Lower lobe of right lung (tissue), 2 donors: ENCODE measurements at regions not wholly inside any gene's neighbourhood (a gene's known extent, or its start where the extent isn't known, plus 50 kb on each side); places are given as distances from the start of the nearest gene placed in this dataset.

Experiments
- ATAC-seq, 2 donors: fragments of 200-7000 bp; cut with Tn5 transposase; one replicate each; pipeline ENCODE4 v1.9.1; 2020 to 2022; ENCODE audit warnings: mild to moderate bottlenecking in 2 of 2, moderate library complexity in 2 of 2
- DNase-seq: peaks from one replicate; pipeline ENCODE4 v3.0.0-alpha.2; 2020
- H3K27ac ChIP-seq: fragments of 200-600 bp; one replicate; pipeline ENCODE4 v1.8.0; 2022
- H3K27me3 ChIP-seq: fragments of 200-600 bp; one replicate; pipeline ENCODE4 v1.8.0; 2022; ENCODE audit warnings: low read depth
- H3K36me3 ChIP-seq: fragments of 200-600 bp; one replicate; pipeline ENCODE4 v1.8.0; 2022; ENCODE audit warnings: mild to moderate bottlenecking
- H3K4me1 ChIP-seq: fragments of 200-600 bp; one replicate; pipeline ENCODE4 v1.8.0; 2022
- H3K4me3 ChIP-seq: fragments of 200-600 bp; one replicate; pipeline ENCODE4 v1.8.0; 2022; ENCODE audit warnings: mild to moderate bottlenecking
- H3K9me3 ChIP-seq: fragments of 200-600 bp; one replicate; pipeline ENCODE4 v1.8.0; 2022
- intact Hi-C: fragments of 100-400 bp; cut with DNase I; formaldehyde crosslinking; loops from one replicate; pipeline ENCODE4 v1.11.0; 2022
- TF ChIP-seq, protein P1 (sequence below): fragments of 200-600 bp; IDR thresholded peaks from one replicate; pipeline ENCODE4 v1.8.0; 2022; ENCODE audit warnings: antibody characterized with exemption, mild to moderate bottlenecking
- donor health status: DM: no; HTN: yes; CAD: no; lungs with severe emphysema.

GRCh38 chr2:64787698-64788097, 134.0 kb upstream of the SERTAD2 start:
- Histone ChIP-seq H3K4me3 (no peak overlapping the region), H3K27me3 (no peaks in the 10 kb centered on the region), H3K36me3 (no peaks in the 10 kb centered on the region), H3K4me1 (no peaks in the 10 kb centered on the region), H3K27ac (no peak overlapping the region), H3K9me3 (no peaks in the 10 kb centered on the region)
- TF ChIP-seq, protein P1, sequence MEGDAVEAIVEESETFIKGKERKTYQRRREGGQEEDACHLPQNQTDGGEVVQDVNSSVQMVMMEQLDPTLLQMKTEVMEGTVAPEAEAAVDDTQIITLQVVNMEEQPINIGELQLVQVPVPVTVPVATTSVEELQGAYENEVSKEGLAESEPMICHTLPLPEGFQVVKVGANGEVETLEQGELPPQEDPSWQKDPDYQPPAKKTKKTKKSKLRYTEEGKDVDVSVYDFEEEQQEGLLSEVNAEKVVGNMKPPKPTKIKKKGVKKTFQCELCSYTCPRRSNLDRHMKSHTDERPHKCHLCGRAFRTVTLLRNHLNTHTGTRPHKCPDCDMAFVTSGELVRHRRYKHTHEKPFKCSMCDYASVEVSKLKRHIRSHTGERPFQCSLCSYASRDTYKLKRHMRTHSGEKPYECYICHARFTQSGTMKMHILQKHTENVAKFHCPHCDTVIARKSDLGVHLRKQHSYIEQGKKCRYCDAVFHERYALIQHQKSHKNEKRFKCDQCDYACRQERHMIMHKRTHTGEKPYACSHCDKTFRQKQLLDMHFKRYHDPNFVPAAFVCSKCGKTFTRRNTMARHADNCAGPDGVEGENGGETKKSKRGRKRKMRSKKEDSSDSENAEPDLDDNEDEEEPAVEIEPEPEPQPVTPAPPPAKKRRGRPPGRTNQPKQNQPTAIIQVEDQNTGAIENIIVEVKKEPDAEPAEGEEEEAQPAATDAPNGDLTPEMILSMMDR = no peak
- intact Hi-C loops = no loop called here
- DNase-seq = no peak
- peak in 1 of 2 donors; percentile 55 for ATAC-seq

GRCh38 chr2:64789466-64790320, 136.0 kb upstream of the SERTAD2 start:
- no peak overlapping the region for H3K27ac ChIP-seq
- no peak overlapping the region for H3K4me3 ChIP-seq
- no peaks in the 10 kb centered on the region for H3K27me3 ChIP-seq
- intact Hi-C loops = no loop called here
- peaks cover 15% of the 10 kb centered on the region for H3K4me1 ChIP-seq
- DNase-seq (no peak), ATAC-seq (no peak)
- H3K36me3 ChIP-seq = no peaks in the 10 kb centered on the region
- H3K9me3 ChIP-seq = no peaks in the 10 kb centered on the region
- TF ChIP-seq, protein P1 = no peak

- DNase-seq (no peak), ATAC-seq (no peak)
- H3K36me3 ChIP-seq = no peaks in the 10 kb centered on the region
- H3K9me3 ChIP-seq = no peaks in the 10 kb centered on the region
- intact Hi-C loops = no loop called here
- H3K27ac ChIP-seq = no peak overlapping the region
- H3K27me3 ChIP-seq = no peaks in the 10 kb centered on the region
- no peak overlapping the region for H3K4me3 ChIP-seq
- peaks cover 18% of the 10 kb centered on the region for H3K4me1 ChIP-seq
- TF ChIP-seq, protein P1 = no peak
These were observed 138.6 kb upstream of the SERTAD2 start for GRCh38 chr2:64792300-64792699.

GRCh38 chr2:64792995-64793639, 139.4 kb upstream of the SERTAD2 start:
- no peaks in the 10 kb centered on the region for H3K9me3 ChIP-seq
- H3K4me1 ChIP-seq = peaks cover 26% of the 10 kb centered on the region
- ATAC-seq = no peak
- DNase-seq = no peak
- no peaks in the 10 kb centered on the region for H3K36me3 ChIP-seq
- no peaks in the 10 kb centered on the region for H3K27me3 ChIP-seq
- no peak overlapping the region for H3K27ac ChIP-seq
- no peak overlapping the region for H3K4me3 ChIP-seq
- intact Hi-C loops = no loop called here
- TF ChIP-seq, protein P1 = no peak

DNA sequence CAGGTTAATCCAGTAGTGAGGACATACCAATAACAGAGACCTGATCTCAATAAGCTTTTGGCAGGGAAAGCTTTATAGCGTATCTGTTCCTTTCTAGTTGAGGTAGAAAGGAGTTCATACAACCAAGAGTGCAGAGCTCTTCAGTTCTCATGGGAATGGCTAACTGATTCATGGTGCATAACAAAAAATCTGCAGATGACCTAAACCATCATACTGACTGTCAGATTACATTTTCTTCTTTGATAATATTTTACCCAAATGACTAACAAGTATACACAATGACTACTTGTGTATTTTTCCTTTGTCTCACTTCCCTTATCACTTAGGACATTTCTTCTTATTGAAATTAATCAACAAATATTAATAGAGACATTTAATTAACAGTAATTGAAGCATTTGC, 140.0 kb upstream of the SERTAD2 start:
- TF ChIP-seq, protein P1 = no peak
- intact Hi-C loops = no loop called here
- Histone ChIP-seq H3K27me3 (no peaks in the 10 kb centered on the region), H3K27ac (no peak overlapping the region), H3K9me3 (no peaks in the 10 kb centered on the region), H3K36me3 (no peaks in the 10 kb centered on the region), H3K4me3 (no peak overlapping the region), H3K4me1 (peaks cover 26% of the 10 kb centered on the region)
- ATAC-seq = no peak
- no peak for DNase-seq
